Sigmoid colon (tissue), 4 donors: ENCODE measurements at regions not wholly inside any gene's neighbourhood (a gene's known extent, or its start where the extent isn't known, plus 50 kb on each side); places are given as distances from the start of the nearest gene placed in this dataset.

Experiments used
- CTCF ChIP-seq, 4 experiments: fragments of 450-650 bp in 3 of 4; fragments of 200-600 bp in 1 of 4; IDR thresholded peaks; one replicate each; pipeline ENCODE4 v1.5.1; 2016 to 2019; ENCODE audit warnings: antibody characterized with exemption in 4 of 4, mild to moderate bottlenecking in 3 of 4, moderate library complexity in 2 of 4
- EP300 ChIP-seq, 4 donors: sonication (generic); formaldehyde crosslinking; IDR thresholded peaks; one replicate each; pipeline ENCODE4 v1.6.1; 2017; ENCODE audit warnings: antibody characterized with exemption in 4 of 4
- POLR2A ChIP-seq, 2 donors: fragments of 450-650 bp; IDR thresholded peaks; one replicate each; pipeline ENCODE4 v1.6.1; 2016; ENCODE audit warnings: antibody characterized with exemption in 2 of 2, mild to moderate bottlenecking in 2 of 2, moderate library complexity in 2 of 2
- POLR2AphosphoS5 ChIP-seq, 4 donors: sonication (generic); formaldehyde crosslinking; IDR thresholded peaks; one replicate each; pipeline ENCODE4 v1.6.1; 2017; ENCODE audit warnings: antibody characterized with exemption in 4 of 4

- TF ChIP-seq CTCF (IDR thresholded peaks at IDR 0.05) (no peak), POLR2AphosphoS5 (IDR thresholded peaks at IDR 0.05) (no peak), POLR2A (IDR thresholded peaks at IDR 0.05) (no peak), EP300 (IDR thresholded peaks at IDR 0.05) (no peak)
Observed at GRCh38 chr1:213868482-213868881, 119.3 kb upstream of the PROX1 start.
